ENCODE measurements at regions not wholly inside any gene's neighbourhood (a gene's known extent, or its start where the extent isn't known, plus 50 kb on each side); places are given as distances from the start of the nearest gene placed in this dataset.

GRCh38 chr1:47699492-47700235, 261.8 kb downstream of the FOXD2 start:
- ATAC-seq = no peak
- no peak for TF ChIP-seq POLR2AphosphoS5 (IDR thresholded peaks at IDR 0.05)
- TF ChIP-seq POLR2A (IDR thresholded peaks at IDR 0.05) = no peak
- TF ChIP-seq CTCF (IDR thresholded peaks at IDR 0.05) = no peak
- TF ChIP-seq EP300 (IDR thresholded peaks at IDR 0.05) = no peak

GRCh38 chr1:47701283-47701682, 263.4 kb downstream of the FOXD2 start:
- 91 to 100% methylated on average over 2 of the region's 2 CpGs for WGBS, 2 donors (ENCODE audit: low coverage in 1 of 2)
- Histone ChIP-seq H3K4me3 (no peak overlapping the region), H3K36me3 (no peaks in the 10 kb centered on the region), H3K9me3 (no peaks in the 10 kb centered on the region), H3K27me3 (peaks cover 11% of the 10 kb centered on the region), H3K4me1 (peaks cover 0 to 22% (median 7%) of the 10 kb centered on the region in 3 donors), H3K27ac (no peak overlapping the region)
- TF ChIP-seq POLR2AphosphoS5 (IDR thresholded peaks at IDR 0.05) (no peak), CTCF (IDR thresholded peaks at IDR 0.05) (no peak), POLR2A (IDR thresholded peaks at IDR 0.05) (no peak), EP300 (IDR thresholded peaks at IDR 0.05) (no peak)
- no peak for ATAC-seq

More at GRCh38 chr1:47699492-47700235, 261.8 kb downstream of the FOXD2 start:
- Histone ChIP-seq H3K9me3 (no peaks in the 10 kb centered on the region), H3K4me1 (peaks cover 0 to 22% (median 7%) of the 10 kb centered on the region in 3 donors), H3K27me3 (no peaks in the 10 kb centered on the region), H3K4me3 (no peak overlapping the region), H3K27ac (no peak overlapping the region), H3K36me3 (no peaks in the 10 kb centered on the region)
- 86 to 92% methylated on average over 2 to 5 of the region's 5 CpGs for WGBS, 2 donors (ENCODE audit: low coverage in 1 of 2)

- H3K36me3 ChIP-seq = no peaks in the 10 kb centered on the region
- TF ChIP-seq POLR2A (IDR thresholded peaks at IDR 0.05) (no peak), CTCF (IDR thresholded peaks at IDR 0.05) (no peak), POLR2AphosphoS5 (IDR thresholded peaks at IDR 0.05) (no peak), EP300 (IDR thresholded peaks at IDR 0.05) (no peak)
- H3K27ac ChIP-seq = no peak overlapping the region
- peaks cover 18% of the 10 kb centered on the region for H3K27me3 ChIP-seq
- no peak overlapping the region for H3K4me3 ChIP-seq
- H3K4me1 ChIP-seq = peaks cover 0 to 22% (median 7%) of the 10 kb centered on the region in 3 donors
- H3K9me3 ChIP-seq = no peaks in the 10 kb centered on the region
- 77 to 85% methylated on average over 4 to 8 of the region's 9 CpGs for WGBS, 2 donors (ENCODE audit: low coverage in 1 of 2)
- ATAC-seq = no peak
These were observed 264.1 kb downstream of the FOXD2 start for GRCh38 chr1:47701741-47702515.

- Histone ChIP-seq H3K27ac (peak overlapping the region in 1 of 4 donors; percentile 0), H3K4me3 (no peak overlapping the region), H3K27me3 (peaks cover 31% of the 10 kb centered on the region), H3K36me3 (no peaks in the 10 kb centered on the region), H3K4me1 (peaks cover 0 to 27% (median 7%) of the 10 kb centered on the region in 3 donors), H3K9me3 (no peaks in the 10 kb centered on the region)
- WGBS, 2 donors (ENCODE audit: low coverage in 1 of 2) = 20 to 29% methylated on average over 3 to 4 of the region's 9 CpGs
- TF ChIP-seq POLR2AphosphoS5 (IDR thresholded peaks at IDR 0.05) (peak; percentile 47), EP300 (IDR thresholded peaks at IDR 0.05) (no peak)
- peak; percentile 39 for ATAC-seq
These were observed 265.4 kb downstream of the FOXD2 start for GRCh38 chr1:47703156-47703825.

- Histone ChIP-seq H3K4me3 (no peak overlapping the region), H3K27me3 (peaks cover 39% of the 10 kb centered on the region), H3K4me1 (peaks cover 0 to 35% (median 12%) of the 10 kb centered on the region in 3 donors), H3K36me3 (no peaks in the 10 kb centered on the region), H3K27ac (peak overlapping the region in 1 of 4 donors; percentile 0), H3K9me3 (no peaks in the 10 kb centered on the region)
- 84 to 86% methylated on average over 6 to 7 of the region's 8 CpGs for WGBS, 2 donors (ENCODE audit: low coverage in 1 of 2)
- TF ChIP-seq CTCF (IDR thresholded peaks at IDR 0.05) (no peak), POLR2A (IDR thresholded peaks at IDR 0.05) (no peak), EP300 (IDR thresholded peaks at IDR 0.05) (no peak), POLR2AphosphoS5 (IDR thresholded peaks at IDR 0.05) (no peak)
- no peak for ATAC-seq
These were observed 266.2 kb downstream of the FOXD2 start for GRCh38 chr1:47703981-47704596.

Measured in gastroesophageal sphincter (tissue), 4 donors.